GM21529 (cell line): ENCODE measurements at regions not wholly inside any gene's neighbourhood (a gene's known extent, or its start where the extent isn't known, plus 50 kb on each side); places are given as distances from the start of the nearest gene placed in this dataset.
"Not testable (repeated sequence)": the region's sequence is repeated elsewhere in the genome, so short reads cannot be mapped to it uniquely, and the experiment has no call there.

Experiments
- ATAC-seq: cut with Tn5 transposase; IDR thresholded peaks from one replicate; pipeline ENCODE4 v1.9.1; 2021; ENCODE audit not compliant: unreplicated experiment

DNA sequence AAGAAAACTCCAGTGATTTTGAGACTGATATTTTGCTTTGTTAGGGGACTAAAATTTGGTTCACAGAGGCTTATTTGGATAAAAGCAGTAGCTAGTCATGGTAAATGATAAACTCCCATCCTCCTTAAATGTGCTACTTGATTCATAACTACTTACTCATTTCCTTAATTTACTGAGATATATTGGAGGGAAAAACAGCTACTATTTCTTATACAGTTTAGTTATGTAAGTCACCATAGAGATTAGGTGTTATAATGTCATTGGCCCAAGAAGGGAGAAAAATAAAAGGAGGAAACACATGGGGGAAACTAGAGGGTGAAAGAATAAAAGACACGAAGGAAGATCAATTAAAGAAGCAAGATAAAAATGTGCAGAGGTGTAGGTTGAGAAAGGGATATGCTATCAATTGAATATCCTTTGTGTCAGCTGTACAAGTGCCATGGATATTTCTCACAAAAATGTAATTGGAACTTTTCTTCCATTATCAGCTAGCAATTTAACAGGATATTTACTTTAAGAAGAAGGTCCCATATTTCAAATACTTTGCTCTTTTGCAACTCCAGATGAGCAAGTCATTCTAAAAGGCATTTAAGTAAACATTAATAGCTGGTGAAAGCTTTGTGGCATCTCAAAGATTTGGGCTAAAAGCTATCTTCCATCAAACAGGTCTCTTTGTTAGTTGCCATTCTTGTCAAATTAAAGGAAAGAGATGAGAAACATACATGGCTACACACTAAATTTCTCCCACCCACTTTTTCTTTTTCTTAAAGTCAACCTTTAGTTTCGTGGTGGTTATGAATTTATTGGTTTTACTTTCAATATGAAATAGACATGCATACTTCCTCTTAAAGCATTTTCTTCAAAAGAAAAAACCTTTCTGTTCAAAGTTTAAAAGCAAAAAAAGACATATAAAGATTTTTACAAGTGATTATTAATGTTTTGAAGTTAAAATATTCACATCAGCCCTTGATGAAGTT lies 439.5 kb downstream of the CCER1 start:
- peak; percentile 98 for ATAC-seq

DNA sequence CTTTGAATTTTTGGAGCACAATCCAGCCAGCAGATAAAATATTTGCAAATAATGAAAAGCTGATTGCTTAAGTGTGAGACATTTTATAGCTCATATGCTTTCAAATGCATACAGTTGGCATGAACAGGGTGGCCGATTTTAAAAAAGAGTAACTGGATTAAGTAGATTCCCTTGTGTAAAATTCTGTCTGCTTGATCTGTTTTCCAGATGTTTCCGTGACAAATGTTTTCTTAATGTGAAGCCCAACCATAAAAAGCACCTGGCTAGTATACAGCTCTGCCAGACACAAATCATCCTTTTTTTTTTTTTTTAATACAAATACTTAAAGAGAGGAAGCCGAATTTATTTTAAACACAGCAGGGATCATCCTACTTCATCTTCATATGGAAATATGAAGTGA lies 440.7 kb downstream of the CCER1 start:
- no peak for ATAC-seq

- no peak for ATAC-seq
Observed at GRCh38 chr12:90512518-90512917, 442.5 kb downstream of the CCER1 start.

- ATAC-seq = no peak
Observed at GRCh38 chr12:90510948-90511347, 444.0 kb downstream of the CCER1 start.

- no peak for ATAC-seq
Observed at GRCh38 chr12:90504806-90505205, 450.2 kb downstream of the CCER1 start.

GRCh38 chr12:90502070-90502469 lies 452.9 kb downstream of the CCER1 start:
- ATAC-seq = no peak

DNA sequence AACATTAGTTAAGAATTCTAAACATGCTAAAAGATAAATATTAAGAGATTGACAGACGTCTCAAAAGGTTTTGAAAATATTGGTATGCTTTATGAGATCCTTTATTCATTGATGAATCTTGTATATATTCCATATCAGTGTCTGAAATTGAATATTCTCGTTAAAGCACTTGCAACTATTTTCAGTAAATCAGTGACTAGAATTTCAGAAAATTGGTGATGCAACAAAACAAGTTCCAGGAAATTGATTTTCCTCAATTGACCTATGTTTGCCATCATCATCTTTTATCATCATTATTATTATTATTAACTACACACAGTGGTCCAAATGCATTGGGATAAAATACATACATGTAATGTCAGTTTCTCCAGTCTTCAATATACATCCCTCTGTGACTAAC lies 453.6 kb downstream of the CCER1 start:
- no peak for ATAC-seq

DNA sequence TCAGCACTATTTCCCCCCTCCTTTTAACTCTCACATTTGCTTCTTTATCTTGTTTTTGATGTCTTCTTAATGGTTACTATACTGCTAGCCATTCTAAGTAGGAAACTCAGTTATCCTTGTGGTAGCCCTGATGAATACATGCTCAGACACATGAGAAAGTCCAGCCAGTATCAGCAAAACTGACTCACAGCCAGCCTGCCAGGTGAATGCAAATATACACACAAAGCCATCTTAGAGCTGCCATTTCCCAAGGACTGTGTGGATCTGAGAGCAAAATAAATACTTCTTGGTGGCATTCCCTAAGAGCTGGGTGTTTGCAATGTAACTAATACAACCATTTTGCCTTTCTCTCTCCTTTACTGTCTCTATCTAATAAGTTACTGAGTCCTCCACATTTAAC lies 455.2 kb downstream of the CCER1 start:
- no peak for ATAC-seq

DNA sequence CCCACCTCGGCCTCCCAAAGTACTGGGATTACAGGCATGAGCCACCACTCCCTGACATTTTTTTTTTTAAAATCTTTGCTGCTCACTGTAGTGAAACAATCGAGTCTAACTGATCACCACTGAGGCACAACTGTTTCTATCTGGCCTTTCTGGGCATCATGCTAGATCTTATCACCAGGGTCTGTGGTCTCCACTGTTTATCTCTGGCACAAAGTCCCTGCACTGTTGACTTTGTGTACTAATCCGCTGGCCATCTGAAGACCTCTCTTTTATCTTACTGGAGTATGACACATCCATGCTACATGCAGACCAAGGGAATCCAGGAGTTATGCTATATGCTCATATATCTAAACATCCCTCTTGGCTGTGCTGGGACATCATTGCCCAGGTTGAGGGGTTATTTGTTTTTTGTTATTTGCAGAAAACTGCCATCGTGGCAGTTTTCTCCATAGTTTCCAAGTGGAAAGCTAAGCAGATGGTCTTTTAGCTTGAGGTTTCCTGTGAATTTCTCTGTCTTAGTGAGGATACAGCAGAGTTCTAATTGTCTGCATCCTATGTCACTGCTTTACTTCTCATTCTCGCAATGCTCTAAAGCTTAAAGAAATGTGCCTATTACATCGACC lies 456.9 kb downstream of the CCER1 start:
- no peak for ATAC-seq

DNA sequence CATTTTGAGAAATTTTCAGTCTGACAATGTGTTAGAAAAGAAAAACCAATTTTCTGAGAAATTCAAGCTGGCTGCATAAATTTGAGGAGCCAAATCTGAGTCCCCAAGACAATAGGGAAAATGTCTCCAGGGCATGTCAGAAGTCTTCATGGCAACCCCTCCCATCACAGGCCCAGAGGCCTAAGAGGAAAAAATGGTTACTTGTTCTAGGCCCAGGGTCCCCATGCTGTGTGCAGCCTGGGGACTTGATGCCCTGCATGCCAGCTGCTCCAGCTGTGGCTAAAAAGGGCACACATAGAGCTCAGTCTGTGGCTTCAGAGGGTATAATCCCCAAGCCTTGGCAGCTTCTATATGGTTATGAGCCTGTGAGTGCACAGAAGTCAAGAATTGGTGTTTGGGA lies 464.6 kb downstream of the CCER1 start:
- ATAC-seq = no peak

DNA sequence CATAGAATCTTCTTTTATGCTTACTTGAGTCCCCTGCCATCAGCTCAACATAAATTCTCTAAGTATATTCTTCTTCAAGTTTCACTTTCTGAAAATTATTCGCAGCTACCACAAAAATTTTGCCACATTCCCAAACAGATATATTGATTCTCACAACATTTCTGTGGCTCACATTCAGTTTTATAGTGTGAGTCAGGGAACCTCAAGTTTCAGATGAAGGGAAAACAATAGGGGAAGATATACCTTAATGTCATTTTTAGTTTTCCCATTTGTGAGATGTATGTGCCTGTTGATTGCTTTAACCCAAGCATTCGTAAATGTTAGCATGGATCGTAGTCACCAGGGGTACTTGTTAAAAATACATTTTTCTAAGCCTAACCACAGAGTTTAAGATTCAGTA lies 465.8 kb downstream of the CCER1 start:
- no peak for ATAC-seq

GRCh38 chr12:90485560-90485959 lies 469.4 kb downstream of the CCER1 start:
- no peak for ATAC-seq

GRCh38 chr12:90484094-90484493 lies 470.9 kb downstream of the CCER1 start:
- ATAC-seq = no peak

GRCh38 chr12:90481748-90482147 lies 473.2 kb downstream of the CCER1 start:
- ATAC-seq = no peak

- no peak for ATAC-seq
Observed at GRCh38 chr12:90479237-90479636, 475.7 kb downstream of the CCER1 start.

DNA sequence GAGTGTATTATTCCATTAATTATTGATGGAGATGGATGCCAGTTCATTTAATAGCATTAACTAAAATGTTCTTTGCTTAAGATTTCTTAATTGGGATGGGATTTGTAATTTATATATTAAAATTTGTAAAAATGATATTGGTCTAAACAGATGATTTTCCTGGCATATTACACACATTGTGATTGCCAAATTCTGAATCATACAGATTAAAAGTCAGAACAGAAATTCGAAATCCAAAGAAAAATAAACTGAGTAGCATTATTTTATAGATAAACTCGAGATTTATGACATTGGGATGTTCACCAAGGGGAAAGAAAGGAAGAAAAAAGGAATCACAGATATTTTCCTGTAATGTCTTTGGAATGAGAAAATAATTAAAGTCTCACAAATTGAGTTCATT lies 481.1 kb downstream of the CCER1 start:
- ATAC-seq = no peak

GRCh38 chr12:90460681-90461080 lies 494.3 kb downstream of the CCER1 start:
- ATAC-seq = no peak

DNA sequence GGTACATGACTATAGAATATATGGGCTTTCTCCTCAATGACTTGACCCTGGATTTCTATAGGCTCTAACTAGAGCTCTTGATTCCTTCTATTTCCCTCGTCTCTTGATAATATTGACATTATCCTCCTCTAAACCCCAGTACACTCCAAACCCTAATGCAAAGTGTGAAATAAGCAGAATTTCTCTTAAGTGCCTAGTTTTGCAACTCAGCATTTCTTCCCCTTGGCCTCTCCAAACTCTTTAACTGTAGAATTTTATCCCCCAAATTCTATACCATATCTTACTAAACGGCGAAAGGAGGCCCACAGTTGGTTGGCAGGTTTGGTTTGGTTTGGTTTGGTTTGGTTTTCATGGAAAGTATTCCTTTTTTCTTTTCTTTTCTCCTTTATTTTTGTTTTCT lies 498.7 kb downstream of the CCER1 start:
- no peak for ATAC-seq

DNA sequence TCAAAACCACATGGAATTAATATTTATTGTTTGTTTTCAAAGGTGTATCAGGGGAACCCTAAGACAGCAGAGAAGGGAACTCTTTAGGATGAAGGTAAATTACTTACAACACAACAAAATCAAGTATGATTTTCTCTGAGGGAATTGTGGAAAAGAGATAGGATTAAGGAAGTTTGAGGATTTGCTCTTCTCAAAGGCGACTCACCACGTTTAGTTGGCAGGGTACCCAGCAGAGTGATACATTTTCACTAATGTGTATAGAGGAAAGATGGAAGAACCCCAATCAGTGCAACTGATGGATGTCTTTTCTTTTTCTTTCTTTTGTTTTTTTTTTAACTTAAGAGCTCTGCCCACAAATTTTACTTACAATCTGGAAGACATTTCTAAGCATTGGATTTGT lies 499.2 kb downstream of the CCER1 start:
- ATAC-seq = no peak

- ATAC-seq = no peak
Observed at GRCh38 chr12:90449611-90450010, 505.4 kb downstream of the CCER1 start.

GRCh38 chr12:90443466-90443865 lies 511.5 kb downstream of the CCER1 start:
- not testable (repeated sequence) for ATAC-seq

DNA sequence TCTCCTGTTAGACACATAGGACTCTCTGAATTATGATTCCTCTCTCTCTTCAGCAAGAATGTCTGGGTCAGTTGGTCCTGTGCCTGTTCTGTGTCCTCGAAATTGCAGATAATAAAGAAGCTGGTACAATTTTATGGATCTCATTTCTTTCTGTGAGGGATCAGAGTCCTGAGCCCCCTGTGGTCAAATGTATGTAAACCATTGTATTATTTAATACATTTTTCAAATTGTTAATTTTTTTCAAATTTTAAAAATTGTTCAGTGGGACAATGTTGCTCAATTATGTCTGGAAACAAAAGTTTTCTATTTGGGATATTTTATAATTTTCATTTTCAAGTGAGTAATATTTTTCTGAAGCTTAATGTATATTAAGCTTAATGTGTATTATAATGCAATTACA lies 513.5 kb downstream of the CCER1 start:
- ATAC-seq = no peak
